ENCODE measurements at regions not wholly inside any gene's neighbourhood (a gene's known extent, or its start where the extent isn't known, plus 50 kb on each side); places are given as distances from the start of the nearest gene placed in this dataset.
"Not testable (repeated sequence)": the region's sequence is repeated elsewhere in the genome, so short reads cannot be mapped to it uniquely, and the experiment has no call there.

DNA sequence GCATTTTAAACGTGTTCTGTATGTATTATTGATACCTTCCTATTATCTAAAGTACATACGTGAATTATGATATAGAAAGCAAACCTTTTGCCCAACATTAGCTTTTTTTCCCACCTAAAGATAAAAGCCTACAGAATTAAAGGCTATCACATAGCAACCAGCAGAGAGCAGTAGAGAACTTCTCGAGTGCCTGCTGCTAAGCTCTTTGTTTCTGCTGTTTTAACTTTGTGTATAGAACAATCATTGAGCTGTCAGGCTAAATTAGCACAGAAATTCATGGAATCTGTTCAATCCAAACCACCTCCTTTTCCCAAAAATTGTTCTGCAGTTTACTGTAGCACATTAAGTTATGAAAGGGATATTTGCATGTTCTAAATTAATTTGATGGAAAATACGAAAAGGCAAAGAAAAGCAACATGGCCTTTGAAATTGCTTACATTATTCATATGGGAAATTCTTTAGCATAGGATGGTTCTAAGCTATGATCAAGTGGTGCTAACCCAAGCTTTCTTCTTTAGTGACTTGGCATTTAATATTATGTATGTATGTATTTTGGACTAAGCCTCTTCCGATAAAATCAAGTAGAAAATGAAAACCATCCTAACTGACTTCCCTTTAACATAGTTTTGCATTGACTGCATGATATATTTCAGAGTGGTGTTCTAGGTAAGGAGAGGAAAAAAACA, 1288.5 kb downstream of the GATA3 start:
- WGBS, 2 donors: 40% methylated on average over 5 of the region's 5 CpGs
- no peaks in the 10 kb centered on the region for H3K36me3 ChIP-seq
- no peak overlapping the region for H3K27ac ChIP-seq
- no peaks in the 10 kb centered on the region for H3K27me3 ChIP-seq
- H3K9me3 ChIP-seq: no peaks in the 10 kb centered on the region
- intact Hi-C loops (cut with DNase I): no loop called here
- DNase-seq: no peak
- no peak for TF ChIP-seq POLR2A (IDR thresholded peaks at IDR 0.05)
- TF ChIP-seq, protein P1, sequence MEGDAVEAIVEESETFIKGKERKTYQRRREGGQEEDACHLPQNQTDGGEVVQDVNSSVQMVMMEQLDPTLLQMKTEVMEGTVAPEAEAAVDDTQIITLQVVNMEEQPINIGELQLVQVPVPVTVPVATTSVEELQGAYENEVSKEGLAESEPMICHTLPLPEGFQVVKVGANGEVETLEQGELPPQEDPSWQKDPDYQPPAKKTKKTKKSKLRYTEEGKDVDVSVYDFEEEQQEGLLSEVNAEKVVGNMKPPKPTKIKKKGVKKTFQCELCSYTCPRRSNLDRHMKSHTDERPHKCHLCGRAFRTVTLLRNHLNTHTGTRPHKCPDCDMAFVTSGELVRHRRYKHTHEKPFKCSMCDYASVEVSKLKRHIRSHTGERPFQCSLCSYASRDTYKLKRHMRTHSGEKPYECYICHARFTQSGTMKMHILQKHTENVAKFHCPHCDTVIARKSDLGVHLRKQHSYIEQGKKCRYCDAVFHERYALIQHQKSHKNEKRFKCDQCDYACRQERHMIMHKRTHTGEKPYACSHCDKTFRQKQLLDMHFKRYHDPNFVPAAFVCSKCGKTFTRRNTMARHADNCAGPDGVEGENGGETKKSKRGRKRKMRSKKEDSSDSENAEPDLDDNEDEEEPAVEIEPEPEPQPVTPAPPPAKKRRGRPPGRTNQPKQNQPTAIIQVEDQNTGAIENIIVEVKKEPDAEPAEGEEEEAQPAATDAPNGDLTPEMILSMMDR (IDR thresholded peaks at IDR 0.05): peak in 4 of 6 experiments; percentile 43 to 76 (median 68)
- no peak overlapping the region for H3K4me3 ChIP-seq (replicated peaks in 1 of 3)
- H3K4me1 ChIP-seq: no peaks in the 10 kb centered on the region

DNA sequence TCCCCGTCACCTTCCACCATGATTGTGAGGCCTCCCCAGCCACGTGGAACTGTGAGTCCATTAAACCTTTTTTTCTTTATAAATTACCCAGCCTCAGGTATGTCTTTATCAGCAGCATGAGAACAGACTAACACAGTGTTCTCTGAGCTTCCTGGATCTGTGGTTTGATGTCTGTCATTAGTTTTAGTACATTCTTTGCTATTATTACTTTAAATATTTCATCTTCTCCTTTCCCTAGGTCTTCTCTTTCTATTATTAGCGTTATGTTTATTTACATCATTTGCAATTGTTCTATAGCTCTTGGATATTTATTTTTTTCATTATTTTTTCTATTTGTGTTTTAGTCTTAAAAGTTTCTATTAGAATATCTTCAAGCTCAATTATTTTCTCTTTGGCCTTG, 1293.4 kb downstream of the GATA3 start:
- H3K27ac ChIP-seq; H3K27me3 ChIP-seq; H3K4me3 ChIP-seq (replicated peaks in 1 of 3); H3K36me3 ChIP-seq; H3K9me3 ChIP-seq; DNase-seq; intact Hi-C loops (cut with DNase I); H3K4me1 ChIP-seq: not testable (repeated sequence)
- 85 to 93% methylated on average over 3 of the region's 3 CpGs for WGBS, 2 donors

DNA sequence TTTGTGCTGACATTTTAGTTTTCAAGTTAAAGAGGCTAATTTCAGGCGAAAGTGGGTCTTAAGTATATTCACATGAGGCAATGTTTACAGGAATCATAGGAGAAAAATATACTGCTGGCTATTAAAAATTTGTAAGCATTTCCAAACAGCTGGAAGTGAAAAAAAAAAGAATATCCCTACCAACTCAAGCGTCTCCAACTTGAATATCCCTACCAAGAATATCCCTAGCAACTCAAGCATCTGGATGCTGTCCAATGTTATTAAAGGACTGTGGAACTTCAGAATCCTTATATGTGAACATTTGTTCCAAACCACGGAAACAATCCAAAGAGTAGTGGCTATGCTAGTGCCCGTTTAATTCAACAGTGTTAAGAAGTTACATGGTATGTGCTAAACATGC, 1303.0 kb downstream of the GATA3 start:
- H3K36me3 ChIP-seq: no peaks in the 10 kb centered on the region
- 26 to 33% methylated on average over 4 of the region's 4 CpGs for WGBS, 2 donors
- no peaks in the 10 kb centered on the region for H3K9me3 ChIP-seq
- H3K27ac ChIP-seq: no peak overlapping the region
- no peak for DNase-seq
- H3K4me3 ChIP-seq (replicated peaks in 1 of 3): no peak overlapping the region
- H3K4me1 ChIP-seq: peaks cover 0 to 4% of the 10 kb centered on the region in 2 donors
- intact Hi-C loops (cut with DNase I): no loop called here
- TF ChIP-seq POLR2A (IDR thresholded peaks at IDR 0.05): no peak
- no peaks in the 10 kb centered on the region for H3K27me3 ChIP-seq

DNA sequence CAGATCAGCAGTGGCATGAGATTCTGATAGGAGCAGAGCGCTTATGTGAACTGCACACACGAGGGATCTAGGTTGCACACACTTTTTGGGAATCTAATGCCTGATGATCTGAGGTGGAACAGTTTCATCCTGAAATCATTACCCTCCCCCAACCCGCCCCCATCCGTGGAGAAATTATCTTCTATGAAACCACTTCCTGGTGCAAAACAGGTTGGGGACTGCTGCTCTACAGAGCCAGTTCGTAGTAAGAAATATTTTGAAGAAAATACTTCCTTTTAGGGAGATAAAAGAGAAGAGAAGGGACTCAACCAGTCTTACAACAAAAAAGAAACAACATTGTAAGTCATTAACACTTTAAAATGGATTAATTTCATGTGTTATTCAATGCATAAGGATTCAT, 1308.2 kb downstream of the GATA3 start:
- intact Hi-C loops (cut with DNase I): no loop called here
- DNase-seq: no peak
- Histone ChIP-seq H3K27me3 (no peaks in the 10 kb centered on the region), H3K27ac (no peak overlapping the region), H3K36me3 (no peaks in the 10 kb centered on the region), H3K4me3 (replicated peaks in 1 of 3) (no peak overlapping the region), H3K9me3 (no peaks in the 10 kb centered on the region), H3K4me1 (peaks cover 0 to 1% of the 10 kb centered on the region in 2 donors)
- TF ChIP-seq, protein P1 (IDR thresholded peaks at IDR 0.05): no peak
- TF ChIP-seq POLR2A (IDR thresholded peaks at IDR 0.05): no peak
- 77 to 85% methylated on average over 5 of the region's 5 CpGs for WGBS, 2 donors

DNA sequence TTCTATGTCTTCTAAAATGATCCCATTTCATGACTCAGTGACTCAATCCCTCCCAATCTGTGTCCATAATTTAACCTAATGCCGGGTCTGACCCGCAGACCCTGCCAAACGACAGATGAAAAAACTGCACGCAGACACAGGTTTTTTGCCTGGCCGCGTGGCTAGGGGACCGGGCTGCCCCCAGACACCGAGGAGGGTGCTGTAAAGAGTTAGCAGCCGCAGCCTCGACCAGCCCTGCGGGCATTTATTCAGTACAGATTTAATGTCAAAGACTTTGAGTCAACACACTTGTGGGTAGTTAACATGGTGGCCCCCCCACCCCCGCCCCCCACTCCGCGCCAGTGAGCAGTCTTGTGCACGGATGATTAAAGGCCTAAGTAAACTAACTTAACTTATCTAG, 1324.7 kb downstream of the GATA3 start:
- H3K4me3 ChIP-seq (replicated peaks in 1 of 3): no peak overlapping the region
- WGBS, 2 donors: 79 to 95% methylated on average over 15 of the region's 15 CpGs
- no peaks in the 10 kb centered on the region for H3K9me3 ChIP-seq
- H3K36me3 ChIP-seq: no peaks in the 10 kb centered on the region
- TF ChIP-seq POLR2A (IDR thresholded peaks at IDR 0.05): no peak
- TF ChIP-seq, protein P1 (IDR thresholded peaks at IDR 0.05): no peak
- H3K4me1 ChIP-seq: no peaks in the 10 kb centered on the region
- H3K27me3 ChIP-seq: no peaks in the 10 kb centered on the region
- H3K27ac ChIP-seq: no peak overlapping the region
- no peak for DNase-seq
- intact Hi-C loops (cut with DNase I): no loop called here

DNA sequence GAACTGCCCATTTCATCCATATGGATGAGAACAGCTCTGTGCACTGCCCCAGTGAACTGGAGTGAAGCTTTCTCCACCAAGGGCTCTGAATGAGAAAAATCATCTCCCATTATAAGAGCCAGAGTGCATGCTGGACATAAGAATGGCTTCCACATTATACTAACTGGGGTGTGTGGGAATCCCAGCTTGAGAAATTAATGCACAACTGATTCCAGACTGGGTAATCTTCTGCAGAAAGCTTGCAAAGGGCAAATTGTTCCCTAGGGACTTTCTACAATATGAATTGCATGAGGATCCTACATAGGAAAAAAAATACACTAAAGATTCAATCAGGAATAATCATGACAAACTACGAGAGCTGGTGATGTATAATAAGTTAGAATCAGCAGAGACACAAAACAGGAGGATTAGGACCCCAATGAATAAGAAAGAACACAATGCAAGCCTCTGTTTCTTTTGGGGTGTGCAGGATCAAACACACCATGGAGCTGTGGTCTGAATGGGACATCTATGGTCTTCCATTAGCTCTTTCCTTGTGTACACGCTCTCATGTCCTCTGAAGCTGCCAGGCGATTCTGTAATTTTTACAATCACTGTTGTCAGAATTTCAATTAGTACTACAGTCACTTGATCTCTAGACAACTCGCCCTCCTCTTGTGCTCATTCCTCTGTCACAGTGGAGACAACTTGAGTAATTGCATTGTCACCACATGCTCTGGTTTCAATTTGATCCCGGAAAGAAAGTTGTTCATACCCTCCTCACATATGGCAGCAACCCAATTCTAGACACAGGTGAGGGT, 1327.4 kb downstream of the GATA3 start:
- no peak overlapping the region for H3K4me3 ChIP-seq (replicated peaks in 1 of 3)
- no peak for DNase-seq
- no peaks in the 10 kb centered on the region for H3K4me1 ChIP-seq
- H3K9me3 ChIP-seq: no peaks in the 10 kb centered on the region
- intact Hi-C loops (cut with DNase I): no loop called here
- TF ChIP-seq POLR2A (IDR thresholded peaks at IDR 0.05): no peak
- TF ChIP-seq, protein P1 (IDR thresholded peaks at IDR 0.05): no peak
- no peak overlapping the region for H3K27ac ChIP-seq
- WGBS, 2 donors: 48% methylated on average over 5 of the region's 5 CpGs
- H3K36me3 ChIP-seq: no peaks in the 10 kb centered on the region
- no peaks in the 10 kb centered on the region for H3K27me3 ChIP-seq

All from thyroid gland (tissue), 4 donors.